Activated gamma-delta T cell treated with Interleukin-2 at 50 U/mL for 16 hours (primary cell): ENCODE measurements at regions not wholly inside any gene's neighbourhood (a gene's known extent, or its start where the extent isn't known, plus 50 kb on each side); places are given as distances from the start of the nearest gene placed in this dataset.
"Not testable (repeated sequence)": the region's sequence is repeated elsewhere in the genome, so short reads cannot be mapped to it uniquely, and the experiment has no call there.

Experiments used
- DNase-seq: peaks from one replicate; pipeline ENCODE4 v3.0.0-alpha.2; 2020

GRCh38 chr12:46884362-46884761, 58.6 kb upstream of the SLC38A4 start:
- DNase-seq, result no peak

DNA sequence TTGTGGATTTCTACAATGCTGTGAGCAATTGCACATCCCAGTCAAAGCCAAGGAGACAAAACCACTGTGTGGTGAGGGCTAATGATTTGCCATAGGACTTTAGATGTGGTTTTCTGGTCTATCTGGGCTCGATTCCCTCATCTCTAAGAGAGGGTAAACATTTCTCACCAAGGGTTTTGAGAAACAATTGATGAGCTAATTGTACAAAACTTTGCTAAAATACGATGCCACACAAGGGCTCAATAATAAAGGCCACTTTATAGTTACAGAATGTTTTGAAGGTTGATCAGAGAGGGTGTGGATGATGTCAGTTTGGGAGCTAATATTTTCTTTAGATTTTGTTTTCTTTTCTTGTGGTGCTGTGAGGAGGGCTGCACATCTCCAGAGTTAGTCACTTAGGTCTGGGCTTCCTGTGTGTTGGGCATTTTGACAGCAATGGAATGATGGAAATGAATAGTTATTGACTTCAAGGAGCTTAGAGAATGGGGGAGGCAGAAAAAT, 60.8 kb upstream of the SLC38A4 start:
- no peak for DNase-seq

GRCh38 chr12:46887870-46888269, 62.1 kb upstream of the SLC38A4 start:
- no peak for DNase-seq

DNA sequence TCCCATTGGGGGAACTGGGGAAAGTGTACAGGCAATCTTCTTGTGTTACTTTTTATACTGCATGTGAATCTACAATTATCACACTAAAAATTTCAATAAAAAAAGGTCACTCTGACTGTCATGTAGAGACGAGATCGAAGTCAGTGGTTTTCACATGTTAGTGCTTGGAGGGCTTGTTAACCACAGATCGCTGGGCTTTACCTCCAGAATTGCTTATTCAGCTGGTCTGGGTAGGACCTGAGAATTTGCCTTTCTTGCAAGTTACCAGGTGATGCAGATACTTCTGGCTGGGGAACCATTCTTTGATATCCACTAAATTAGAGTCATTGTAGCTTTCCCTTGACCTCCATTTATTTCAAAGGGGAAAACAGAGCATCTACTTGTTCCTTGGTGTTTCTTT, 62.8 kb upstream of the SLC38A4 start:
- DNase-seq, result no peak

GRCh38 chr12:46891306-46891705, 65.5 kb upstream of the SLC38A4 start:
- no peak for DNase-seq

DNA sequence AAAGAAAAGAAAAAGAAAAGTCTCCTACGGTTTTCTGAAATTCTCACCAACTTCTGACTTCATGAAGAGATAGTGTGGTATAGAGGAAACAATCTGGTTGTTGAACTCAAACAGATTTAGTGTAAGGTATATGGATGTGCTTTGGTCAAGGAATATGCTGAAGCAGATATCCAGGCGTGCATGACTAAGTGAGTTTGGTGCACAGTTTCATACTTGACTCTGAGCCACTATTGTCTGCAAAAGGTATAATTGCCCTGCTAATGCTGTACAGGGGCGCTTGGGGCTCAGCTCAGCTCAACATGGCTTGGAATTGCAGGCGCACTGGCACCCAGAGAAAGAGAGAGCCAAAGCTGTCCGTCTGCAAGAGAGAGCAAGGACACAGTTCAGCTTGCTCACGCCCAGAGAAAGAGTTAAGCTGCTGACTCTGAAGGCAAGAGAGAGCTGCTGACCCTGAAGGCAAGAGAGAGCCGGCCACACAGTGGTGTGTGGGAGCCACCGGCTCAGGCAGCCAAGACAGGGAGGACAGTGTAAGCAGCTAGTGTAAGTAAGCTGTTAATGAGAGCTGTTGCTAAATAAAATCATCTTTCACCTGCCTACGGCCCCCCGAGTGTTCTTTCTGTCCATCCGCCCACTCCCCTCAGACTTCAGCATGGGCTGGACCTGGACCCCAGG, 66.4 kb upstream of the SLC38A4 start:
- no peak for DNase-seq

- no peak for DNase-seq
These were observed 67.1 kb upstream of the SLC38A4 start for GRCh38 chr12:46892887-46893286.

- no peak for DNase-seq
These were observed 67.6 kb upstream of the SLC38A4 start for GRCh38 chr12:46893434-46893833.

GRCh38 chr12:46895726-46896125, 69.9 kb upstream of the SLC38A4 start:
- no peak for DNase-seq

GRCh38 chr12:46896680-46897079, 70.9 kb upstream of the SLC38A4 start:
- DNase-seq, result no peak

GRCh38 chr12:46898152-46898931, 72.5 kb upstream of the SLC38A4 start:
- DNase-seq, result no peak

DNA sequence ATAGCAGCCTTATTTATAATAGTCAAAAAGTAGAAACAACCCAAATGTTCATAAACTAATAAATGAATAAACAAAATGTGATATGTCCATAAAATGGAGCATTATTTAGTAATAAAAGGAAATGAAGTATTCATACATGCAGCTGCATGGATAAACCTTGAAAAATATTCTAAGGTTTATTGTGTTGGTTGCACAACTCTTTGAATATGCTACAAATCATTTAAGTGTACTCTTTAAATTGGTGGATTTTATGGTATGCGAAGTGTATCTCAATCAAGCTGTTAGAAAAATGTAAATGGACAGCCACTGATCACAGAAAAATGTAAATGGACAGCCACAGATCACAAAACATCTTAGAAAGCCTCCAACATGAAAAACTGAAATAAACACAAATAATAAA, 73.2 kb upstream of the SLC38A4 start:
- DNase-seq, result no peak

- DNase-seq, result no peak
These were observed 75.1 kb upstream of the SLC38A4 start for GRCh38 chr12:46900734-46901463.

GRCh38 chr12:46901464-46902205, 75.8 kb upstream of the SLC38A4 start:
- no peak for DNase-seq

GRCh38 chr12:46903058-46903457, 77.3 kb upstream of the SLC38A4 start:
- DNase-seq, result no peak

DNA sequence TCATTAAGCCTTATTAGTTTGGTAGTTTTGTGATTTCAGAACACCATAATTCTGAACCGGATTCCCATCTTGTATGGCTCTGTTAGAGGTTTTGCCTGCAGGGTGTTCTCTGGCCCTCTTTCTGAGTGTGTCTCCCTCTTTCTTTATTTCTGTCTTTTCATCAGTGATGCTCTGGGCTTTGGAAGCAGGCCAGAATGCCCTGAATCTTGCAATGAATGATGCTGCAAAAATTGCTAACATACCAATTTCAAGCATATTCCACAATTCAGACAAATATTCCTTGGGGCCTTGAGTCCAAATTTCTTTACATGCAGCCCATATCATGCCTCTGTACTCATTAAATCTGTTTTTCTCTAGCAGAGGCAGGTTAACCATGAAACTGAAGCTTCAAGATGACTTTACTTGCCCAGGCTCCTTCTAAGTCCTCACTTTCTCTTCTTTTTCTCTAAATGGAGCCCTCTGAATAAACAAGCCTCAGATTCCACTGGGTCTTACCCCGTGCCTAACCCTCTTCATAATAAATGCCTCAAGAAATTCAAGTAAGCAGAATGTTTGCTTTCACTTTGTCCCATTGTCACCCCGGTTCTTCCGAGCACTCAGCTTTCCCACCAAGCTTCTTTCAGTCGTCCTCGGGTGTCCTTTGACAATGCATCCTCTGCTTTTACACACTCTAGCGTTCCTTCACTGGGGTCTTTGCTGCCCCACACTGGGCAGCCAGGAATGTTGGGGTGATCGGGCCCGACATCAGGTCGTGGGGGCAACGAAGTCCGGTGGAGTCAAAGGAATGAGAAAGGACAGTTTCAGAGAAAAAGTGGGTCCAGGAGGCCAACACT, 78.8 kb upstream of the SLC38A4 start:
- no peak for DNase-seq

- not testable (repeated sequence) for DNase-seq
These were observed 79.4 kb upstream of the SLC38A4 start for GRCh38 chr12:46905239-46905627.

- no peak for DNase-seq
These were observed 82.0 kb upstream of the SLC38A4 start for GRCh38 chr12:46907791-46908190.

GRCh38 chr12:46908236-46908935, 82.6 kb upstream of the SLC38A4 start:
- no peak for DNase-seq

GRCh38 chr12:46908936-46909635, 83.3 kb upstream of the SLC38A4 start:
- DNase-seq, result no peak

DNA sequence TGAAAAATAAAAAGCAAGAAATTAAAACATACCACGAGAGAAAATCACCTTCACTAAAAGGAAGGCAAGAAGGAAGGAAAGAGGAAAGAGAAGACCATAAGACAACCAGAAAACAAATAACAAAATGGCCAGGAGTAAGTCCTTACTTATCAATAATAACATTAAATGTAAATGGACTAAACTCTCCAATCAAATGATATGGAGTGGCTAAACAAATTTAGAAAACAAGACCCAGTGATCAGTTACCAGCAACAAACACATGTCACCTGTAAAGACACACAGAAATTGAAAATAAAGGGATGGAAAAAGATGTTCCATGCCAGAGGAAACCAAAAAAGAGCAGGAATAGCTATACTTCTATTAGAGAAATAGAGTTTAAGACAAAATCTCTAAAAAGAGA, 85.0 kb upstream of the SLC38A4 start:
- DNase-seq, result no peak
